HG03565 (cell line): ENCODE measurements at regions not wholly inside any gene's neighbourhood (a gene's known extent, or its start where the extent isn't known, plus 50 kb on each side); places are given as distances from the start of the nearest gene placed in this dataset.
A peak's percentile ranks its signal among the peaks of the same experiment; 100 is the strongest.
"Not testable (repeated sequence)": the region's sequence is repeated elsewhere in the genome, so short reads cannot be mapped to it uniquely, and the experiment has no call there.

Source experiments
- ATAC-seq: cut with Tn5 transposase; IDR thresholded peaks from one replicate; pipeline ENCODE4 v1.9.1; 2021; ENCODE audit warnings: mild to moderate bottlenecking, moderate library complexity; ENCODE audit not compliant: unreplicated experiment

GRCh38 chr2:89537862-89538261, 846.4 kb downstream of the RPIA start:
- not testable (repeated sequence) for ATAC-seq

- not testable (repeated sequence) for ATAC-seq
These were observed 852.6 kb downstream of the RPIA start for GRCh38 chr2:89544110-89544509.

GRCh38 chr2:89579154-89579553, 887.7 kb downstream of the RPIA start:
- ATAC-seq: not testable (repeated sequence)

GRCh38 chr2:89582816-89583215, 891.3 kb downstream of the RPIA start:
- ATAC-seq: not testable (repeated sequence)

GRCh38 chr2:89584046-89584445, 892.6 kb downstream of the RPIA start:
- ATAC-seq: not testable (repeated sequence)

GRCh38 chr2:89584868-89585557, 893.5 kb downstream of the RPIA start:
- ATAC-seq: not testable (repeated sequence)

- ATAC-seq: peak; percentile 100
These were observed 894.1 kb downstream of the RPIA start for GRCh38 chr2:89585558-89585920.

- not testable (repeated sequence) for ATAC-seq
These were observed 908.4 kb downstream of the RPIA start for GRCh38 chr2:89599843-89600242.

- not testable (repeated sequence) for ATAC-seq
These were observed 915.0 kb downstream of the RPIA start for GRCh38 chr2:89606514-89606913.

- ATAC-seq: not testable (repeated sequence)
These were observed 918.9 kb downstream of the RPIA start for GRCh38 chr2:89610207-89610926.

GRCh38 chr2:89610927-89611515, 919.5 kb downstream of the RPIA start:
- ATAC-seq: not testable (repeated sequence)

- not testable (repeated sequence) for ATAC-seq
These were observed 920.2 kb downstream of the RPIA start for GRCh38 chr2:89611710-89612109.

- ATAC-seq: not testable (repeated sequence)
These were observed 957.8 kb downstream of the RPIA start for GRCh38 chr2:89649268-89649667.

- not testable (repeated sequence) for ATAC-seq
These were observed 987.8 kb downstream of the RPIA start for GRCh38 chr2:89679254-89679653.
